Stimulated activated CD4-positive, alpha-beta T cell treated with anti-CD3 and anti-CD28 coated beads, Interleukin-15, amount 100 ng/mL, for 24 hours (primary cell): ENCODE measurements at regions not wholly inside any gene's neighbourhood (a gene's known extent, or its start where the extent isn't known, plus 50 kb on each side); places are given as distances from the start of the nearest gene placed in this dataset.

ENCODE experiments used
- DNase-seq: peaks from one replicate; pipeline ENCODE4 v3.0.0-alpha.2; 2020

DNA sequence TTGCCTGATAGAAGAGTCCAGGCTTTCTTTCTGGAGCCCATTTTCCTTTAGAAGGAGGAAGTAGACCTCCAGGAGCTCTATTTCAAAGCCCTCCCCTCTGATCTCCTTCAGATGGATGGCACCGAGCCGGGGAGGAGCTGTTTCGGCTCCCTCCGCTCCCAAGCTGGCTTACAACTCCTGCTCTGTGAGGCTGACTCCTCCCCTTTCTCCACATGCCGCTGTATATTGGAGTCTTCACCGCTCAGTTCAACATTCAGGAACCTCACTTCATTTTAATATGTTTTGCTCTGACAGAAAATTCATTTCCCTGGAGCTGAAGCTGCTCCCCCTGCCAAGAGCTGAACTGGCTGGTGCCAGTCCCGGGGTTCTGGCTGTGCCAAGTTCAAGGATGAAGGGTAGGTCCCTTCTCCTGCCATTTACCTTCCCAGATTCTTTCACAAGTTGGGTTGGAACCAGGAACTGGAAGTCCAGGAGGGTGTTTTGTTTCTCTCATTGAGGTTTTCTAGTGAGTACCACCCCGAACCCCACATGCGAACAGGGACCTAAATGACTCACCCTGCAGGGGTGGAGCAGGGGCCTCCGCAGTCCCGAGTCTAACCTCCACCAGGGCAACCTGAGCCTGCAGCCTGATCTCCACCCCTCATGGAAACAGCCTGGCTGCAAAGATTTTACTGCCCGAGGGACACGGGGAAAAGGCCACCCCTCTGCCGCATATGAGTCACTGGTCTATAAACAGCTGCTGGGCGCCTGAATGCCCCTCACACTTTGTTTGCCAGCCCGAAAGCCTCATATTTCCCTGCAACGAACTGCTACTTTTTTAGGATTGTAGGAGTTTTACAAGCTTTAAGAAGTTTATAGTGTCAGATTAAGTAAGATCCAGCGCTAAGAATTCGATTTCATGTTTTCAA, 68.6 kb upstream of the FOXA2 start:
- no peak for DNase-seq

DNA sequence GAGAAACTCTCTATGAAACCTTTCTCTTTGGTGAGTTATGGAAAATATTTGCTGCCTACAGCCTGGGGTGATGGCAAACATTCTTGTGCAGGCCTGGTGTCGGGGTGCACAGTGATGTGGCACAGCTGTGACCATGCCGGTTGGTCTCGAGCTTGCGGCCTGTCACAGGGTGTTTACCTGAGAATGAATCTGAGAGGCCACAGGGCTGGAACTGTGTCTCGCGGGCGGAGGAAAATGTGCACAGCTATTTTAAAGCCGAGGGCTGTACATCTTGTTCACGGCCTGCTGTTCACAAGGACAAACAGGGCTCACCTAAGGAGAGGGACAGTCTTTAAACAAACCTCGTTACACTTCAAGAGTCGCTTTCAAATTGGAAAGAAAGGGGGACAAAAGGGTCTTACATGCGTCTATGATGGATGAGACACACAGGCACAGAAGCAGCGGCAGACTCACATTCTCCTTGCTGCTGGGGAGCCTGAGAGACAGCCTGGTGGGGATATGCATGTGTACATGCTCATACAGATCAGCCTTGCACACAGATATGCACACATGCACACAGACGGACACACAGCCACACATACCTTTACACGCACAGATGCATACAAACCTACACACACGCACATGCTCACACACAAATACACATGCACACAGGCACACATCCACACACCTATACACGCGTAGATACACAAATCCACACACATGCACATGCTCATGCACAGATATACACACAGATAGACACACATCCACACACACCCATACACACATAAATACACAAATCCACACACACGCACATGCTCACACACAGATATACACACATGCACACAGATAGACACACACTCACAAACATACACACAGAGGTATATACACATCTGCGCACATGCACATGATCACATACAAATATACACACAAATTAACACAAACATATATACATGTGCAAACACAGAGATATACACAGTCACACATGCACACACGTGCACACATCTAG, 69.6 kb upstream of the FOXA2 start:
- DNase-seq = no peak

DNA sequence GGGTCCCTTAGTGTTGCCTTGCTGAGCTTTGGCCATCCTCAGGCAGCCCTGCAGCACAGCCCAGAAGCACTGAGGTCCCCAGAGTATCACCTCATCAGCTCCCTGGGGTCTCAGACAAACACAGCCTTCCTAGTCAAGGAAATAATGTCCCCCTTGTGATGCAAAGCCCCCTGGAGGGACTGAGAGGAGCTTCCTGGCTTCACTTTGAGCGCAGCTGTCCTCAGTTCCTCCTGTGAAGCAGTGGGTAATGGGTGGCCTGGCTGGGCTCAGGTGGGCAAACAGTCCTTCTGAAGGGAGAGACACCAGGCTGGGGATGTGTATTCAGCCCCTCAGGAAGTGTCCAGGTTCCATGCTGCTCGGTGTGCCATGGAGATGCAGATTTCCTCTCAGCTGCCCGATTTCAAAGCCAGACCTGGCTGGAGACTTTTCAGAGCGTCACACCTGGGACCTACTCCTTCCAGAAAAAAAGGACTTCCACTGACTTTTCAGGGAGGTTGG, 79.2 kb upstream of the FOXA2 start:
- no peak for DNase-seq

- DNase-seq = no peak
Measured at GRCh38 chr20:22667198-22667597, 82.8 kb upstream of the FOXA2 start.

DNA sequence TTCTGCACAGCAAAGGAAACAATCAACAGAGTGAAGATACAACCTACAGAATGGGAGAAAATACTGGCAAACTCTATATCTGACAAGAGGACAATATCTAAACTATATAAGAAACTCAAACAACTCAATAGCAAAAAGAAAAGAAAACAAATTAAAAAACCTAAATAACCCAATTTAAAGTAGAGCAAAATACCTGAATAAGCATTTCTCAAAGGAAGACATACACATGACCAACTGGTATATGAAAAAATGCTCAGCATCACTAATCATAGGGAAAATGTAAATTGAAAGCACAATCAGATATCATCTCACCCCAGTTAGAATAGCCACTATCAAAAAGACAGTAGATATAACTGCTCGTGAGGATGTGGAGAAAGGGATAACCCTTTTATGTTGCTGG, 87.8 kb upstream of the FOXA2 start:
- DNase-seq = no peak

DNA sequence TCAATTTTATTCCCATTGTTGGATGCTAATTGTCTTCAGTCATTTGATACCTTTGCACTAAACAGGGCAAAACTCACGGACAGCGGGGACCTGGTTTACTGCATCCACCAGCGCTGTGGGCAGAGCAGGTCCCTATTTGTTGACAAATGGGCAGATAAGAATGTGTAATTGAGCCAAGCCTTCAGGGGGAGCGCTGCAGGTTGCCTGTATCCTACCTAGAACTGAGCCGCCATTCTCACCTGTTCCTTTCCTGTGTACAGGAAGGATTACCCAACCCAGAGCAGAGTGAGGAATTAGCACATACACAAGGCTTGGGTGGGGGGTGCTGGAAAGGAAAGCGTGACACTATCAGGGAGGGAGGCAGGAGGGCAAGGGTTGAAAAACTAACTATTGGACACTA, 89.1 kb upstream of the FOXA2 start:
- no peak for DNase-seq

DNA sequence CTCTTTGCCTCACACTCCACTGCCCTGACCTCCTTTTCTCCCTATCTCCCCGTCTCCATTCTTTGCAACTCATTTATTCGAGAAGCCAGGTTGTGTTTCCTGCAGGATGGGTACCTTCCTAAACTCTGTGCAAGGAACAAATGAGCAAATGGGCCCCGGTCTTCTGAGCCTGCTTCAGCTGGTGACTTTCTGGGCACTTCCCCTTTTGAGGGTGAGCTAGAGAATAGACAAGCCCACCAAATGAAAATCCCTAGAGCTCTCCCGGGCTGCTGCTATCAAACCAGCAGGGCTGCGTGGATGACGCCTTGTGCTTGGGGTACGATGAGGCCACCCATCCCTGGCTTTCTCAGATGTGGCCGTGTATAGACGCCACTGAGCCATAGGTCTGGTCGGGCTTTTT, 91.0 kb upstream of the FOXA2 start:
- no peak for DNase-seq

DNA sequence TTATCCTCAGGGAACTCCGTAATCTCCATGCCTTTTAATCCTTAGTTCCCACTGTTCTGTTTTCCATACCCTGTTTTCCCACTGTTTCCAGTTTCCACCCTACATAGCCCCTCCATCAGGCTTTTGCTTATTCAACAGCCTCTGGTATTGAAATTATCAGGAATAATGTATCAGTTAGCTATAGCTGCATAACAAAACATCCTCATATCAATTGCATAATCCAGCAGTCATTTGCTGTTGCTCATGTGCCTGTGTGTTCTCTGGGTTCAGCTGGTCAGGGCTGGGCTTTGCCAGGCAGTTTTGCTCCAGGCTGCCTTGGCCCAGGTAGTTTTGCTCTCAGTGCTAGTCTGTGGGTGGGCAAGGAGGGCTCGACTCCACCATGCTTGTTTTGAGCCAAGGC, 94.3 kb upstream of the FOXA2 start:
- no peak for DNase-seq

GRCh38 chr20:22679197-22679596, 94.8 kb upstream of the FOXA2 start:
- no peak for DNase-seq

DNA sequence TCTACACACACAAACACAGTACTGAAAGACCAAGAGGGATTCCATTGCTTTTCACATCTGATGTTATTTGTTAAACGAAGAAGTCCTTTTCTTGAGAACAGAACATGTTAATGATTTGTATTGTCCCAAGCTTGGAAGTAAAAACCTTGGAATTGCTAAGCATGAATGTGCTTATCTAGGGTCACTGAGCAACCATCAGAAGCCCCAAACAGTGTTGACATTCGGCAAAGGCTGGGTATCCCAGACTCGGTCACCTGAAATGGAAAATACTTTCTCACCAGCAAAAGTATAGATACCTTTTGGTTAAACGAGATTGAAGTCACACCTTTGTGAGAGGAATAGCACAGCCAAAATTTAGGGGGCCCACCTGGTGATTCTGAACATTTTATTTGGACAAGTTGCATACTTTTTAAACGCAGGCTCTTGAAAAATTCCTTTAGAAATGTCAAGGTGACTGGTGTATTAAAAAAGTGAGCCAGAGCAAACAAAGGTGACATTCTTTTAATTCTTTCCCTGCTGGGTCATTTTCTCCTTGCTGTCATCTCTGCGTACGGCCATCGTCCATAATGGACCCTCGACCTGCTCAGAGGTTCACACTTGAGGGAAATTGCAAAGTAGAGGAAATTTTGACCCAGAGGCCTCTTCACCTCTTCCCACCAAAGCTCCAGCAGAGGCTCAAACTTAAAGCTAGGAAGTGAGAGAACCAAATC, 95.8 kb upstream of the FOXA2 start:
- DNase-seq = no peak

DNA sequence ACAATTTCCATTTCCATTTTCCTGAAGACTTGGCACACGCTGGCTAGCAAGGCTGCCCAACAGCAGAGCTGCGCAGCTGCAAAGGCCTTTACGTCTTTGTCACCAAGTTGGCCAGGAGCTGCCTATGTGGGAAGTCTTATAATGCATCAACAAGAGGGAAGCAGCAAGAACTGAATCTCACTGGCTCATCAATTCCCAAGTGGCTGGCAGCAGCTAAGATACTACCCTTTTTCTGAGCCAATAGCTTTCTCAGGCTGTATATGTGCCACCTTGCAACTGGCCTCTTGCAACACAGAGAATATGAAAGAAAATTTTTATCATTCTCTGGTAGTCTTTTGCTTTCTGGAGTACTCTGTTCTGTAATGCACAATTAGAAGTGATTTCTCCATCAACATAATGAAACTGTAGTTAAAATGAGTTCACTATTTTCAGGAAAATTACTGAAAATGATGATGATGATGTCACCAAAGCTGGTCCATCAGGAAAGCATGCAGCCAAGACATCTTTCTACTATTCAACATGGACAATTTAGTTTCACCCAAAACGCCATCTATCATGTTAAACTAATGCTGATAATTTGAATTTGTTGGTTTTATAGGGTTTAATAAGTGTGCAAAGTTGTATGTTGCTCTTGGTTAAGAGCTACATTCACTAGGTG, 97.3 kb upstream of the FOXA2 start:
- no peak for DNase-seq

DNA sequence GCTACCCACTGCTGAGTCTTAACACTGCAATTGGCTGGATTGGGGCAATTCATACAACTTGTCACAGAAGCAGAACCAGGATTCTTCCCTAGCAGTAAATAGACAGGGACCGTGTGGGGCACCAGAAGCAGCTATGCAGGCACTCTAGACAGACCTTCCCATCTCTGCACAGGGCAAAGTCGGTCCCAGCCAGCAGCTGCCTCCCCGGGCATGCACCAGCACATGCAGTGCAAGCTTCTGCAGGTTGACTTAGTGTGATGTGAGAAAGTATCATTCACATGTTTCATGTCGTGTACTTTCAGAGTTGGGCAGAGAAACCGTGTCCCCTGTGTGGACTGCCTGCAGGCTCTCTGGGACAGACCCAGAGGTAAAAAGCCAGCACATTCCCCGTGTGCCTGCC, 98.0 kb upstream of the FOXA2 start:
- DNase-seq = no peak

DNA sequence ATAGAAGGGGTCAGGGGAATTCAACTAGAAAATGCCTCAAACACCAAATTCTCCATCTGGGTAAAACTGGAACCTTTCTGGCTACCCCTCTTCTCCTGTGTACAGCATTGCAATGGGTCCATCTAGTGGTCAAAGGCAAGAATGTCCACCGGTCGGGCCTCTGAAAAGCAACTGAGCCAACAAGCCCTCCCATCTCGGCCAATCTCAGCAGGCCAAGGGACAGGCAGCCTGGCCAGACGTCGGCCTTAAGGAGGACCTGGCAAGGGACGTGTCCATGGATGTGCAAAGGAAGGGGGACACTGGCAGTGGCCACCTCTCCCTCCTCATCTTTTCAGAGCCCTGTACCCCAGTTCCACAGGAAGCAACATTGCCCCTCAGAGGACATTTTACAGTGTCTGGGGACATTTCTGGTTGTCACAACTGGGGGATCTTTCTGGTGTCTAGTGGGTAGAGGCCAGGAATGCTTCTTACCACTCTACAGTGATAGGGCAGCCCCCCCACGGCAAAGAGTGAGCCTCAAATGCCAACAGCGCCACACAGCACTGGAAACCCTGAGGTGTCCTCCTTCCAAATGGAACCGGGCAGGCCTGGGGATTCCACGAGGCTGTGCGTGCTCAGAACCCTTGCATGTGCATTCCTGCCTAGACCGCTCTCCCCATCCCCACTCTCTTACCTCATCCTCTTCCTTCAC, 99.8 kb upstream of the FOXA2 start:
- peak; percentile 48 for DNase-seq

GRCh38 chr20:22684763-22685443, 100.5 kb upstream of the FOXA2 start:
- no peak for DNase-seq

DNA sequence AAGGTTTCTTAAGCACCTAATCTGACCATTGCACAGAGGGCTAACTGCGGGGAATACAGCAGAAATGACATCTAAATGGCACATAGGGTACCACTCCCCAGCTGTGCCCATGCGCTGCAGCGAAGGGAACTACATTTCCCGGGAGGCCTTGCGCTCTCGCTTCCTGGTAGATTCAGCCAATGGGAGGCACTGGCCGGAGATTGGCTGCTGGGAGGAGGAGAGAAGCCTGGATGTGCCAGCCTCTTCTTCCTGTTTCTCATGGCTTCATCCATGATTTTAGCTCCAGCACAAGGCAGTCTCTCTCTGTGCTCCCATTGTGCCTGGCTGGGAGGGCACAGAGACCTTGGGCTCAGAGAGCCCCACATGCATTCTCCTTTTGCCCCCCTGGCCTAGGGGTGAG, 101.7 kb upstream of the FOXA2 start:
- peak; percentile 16 for DNase-seq

- DNase-seq = no peak
Measured at GRCh38 chr20:22687676-22688349, 103.4 kb upstream of the FOXA2 start.

DNA sequence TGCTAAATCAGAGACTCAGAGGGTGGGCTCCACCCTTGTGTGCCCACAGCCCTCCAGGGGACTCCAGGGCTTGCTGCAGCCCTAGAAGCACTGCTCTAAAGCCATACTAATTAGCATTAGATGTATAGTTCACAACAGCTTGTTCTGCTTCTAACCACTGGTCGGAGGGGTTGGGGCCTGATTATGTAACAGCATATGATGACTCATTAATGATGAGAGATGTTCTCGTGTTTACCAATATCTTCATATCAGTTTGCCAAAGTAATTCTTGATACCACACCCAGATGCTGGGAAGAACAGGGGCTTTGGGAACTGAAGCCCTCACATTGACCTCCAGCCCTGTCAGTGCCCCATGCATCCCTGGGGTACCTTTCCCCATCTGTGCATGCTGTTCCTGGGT, 104.1 kb upstream of the FOXA2 start:
- no peak for DNase-seq

- DNase-seq = no peak
Measured at GRCh38 chr20:22689266-22689665, 104.9 kb upstream of the FOXA2 start.

DNA sequence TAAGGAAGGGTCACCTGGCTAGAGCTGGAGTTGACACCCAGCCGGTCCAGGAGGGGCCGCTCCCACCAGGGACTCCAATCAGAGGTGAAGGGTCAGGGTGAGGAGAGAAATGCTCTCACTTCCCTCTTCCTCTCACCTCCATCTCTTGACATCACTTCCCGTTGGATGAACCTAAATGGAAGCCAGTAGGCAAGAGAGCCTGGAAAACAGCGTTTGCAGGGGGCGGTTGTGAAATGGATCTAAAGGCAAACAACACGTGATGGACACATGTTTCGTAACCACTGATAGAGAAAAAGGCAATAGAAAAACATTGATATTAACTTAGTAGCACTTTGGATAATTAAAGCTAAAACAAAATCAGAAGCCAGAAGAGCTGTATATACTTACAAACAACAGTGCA, 105.6 kb upstream of the FOXA2 start:
- DNase-seq = no peak

DNA sequence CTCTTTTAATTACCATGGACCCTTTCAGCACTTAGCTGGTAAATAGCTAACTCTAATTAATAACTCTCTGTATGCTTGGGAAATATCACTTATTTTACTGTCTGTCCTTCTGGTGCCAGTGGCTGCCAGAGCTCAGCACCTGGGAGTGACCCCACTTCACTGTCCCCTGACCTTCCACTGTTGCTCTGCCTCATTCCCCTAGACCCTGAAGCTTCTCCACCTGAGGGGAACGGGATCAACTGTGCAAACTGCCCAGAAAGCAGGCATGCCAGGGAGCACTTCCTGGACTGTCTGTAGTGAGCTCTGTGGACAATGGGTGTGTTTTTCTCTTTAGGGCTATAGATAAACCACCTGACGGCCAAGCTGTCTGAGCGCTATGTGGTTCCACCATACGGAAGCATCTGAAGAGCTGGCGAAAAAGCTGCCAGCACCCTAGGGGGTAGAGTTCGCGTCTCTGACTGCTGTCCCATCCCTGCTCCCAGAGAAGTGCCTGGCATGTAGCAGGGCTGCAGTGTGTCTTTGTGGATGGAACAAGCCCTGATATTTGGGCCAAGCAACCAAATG, 106.3 kb upstream of the FOXA2 start:
- DNase-seq = no peak
